ENCODE measurements at regions not wholly inside any gene's neighbourhood (a gene's known extent, or its start where the extent isn't known, plus 50 kb on each side); places are given as distances from the start of the nearest gene placed in this dataset.

GRCh38 chr12:111171832-111172231 lies 197.1 kb downstream of the PHETA1 start (continued):
- no peak for TF ChIP-seq ZNF532 (CRISPR knock-in tag; IDR thresholded peaks at IDR 0.05; ENCODE audit: borderline replicate concordance)

GRCh38 chr12:111171345-111171744 lies 197.6 kb downstream of the PHETA1 start:
- H3K4me3 Mint-ChIP-seq: no peak overlapping the region
- 0 out of 2 replicates have a peak, but pooled peaks cover 3% of the 10 kb centered on the region for H3K4me1 Mint-ChIP-seq
- H3K27me3 Mint-ChIP-seq (ENCODE audit: low read depth): no peaks in the 10 kb centered on the region
- no peaks in the 10 kb centered on the region for H3K36me3 Mint-ChIP-seq
- ATAC-seq: no peak
- ChIA-PET POLR2A (no interaction called here), CTCF (no interaction called here)
- H3K27ac Mint-ChIP-seq: no peak overlapping the region
- no peak for DNase-seq (ENCODE audit: low spot score)
- TF ChIP-seq TP53 (CRISPR knock-in tag; IDR thresholded peaks at IDR 0.05) (no peak), ZBTB43 (CRISPR knock-in tag; IDR thresholded peaks at IDR 0.05) (no peak), PRDM15 (CRISPR knock-in tag; IDR thresholded peaks at IDR 0.05) (no peak), STAT6 (CRISPR knock-in tag; conservative IDR thresholded peaks at IDR 0.05; ENCODE audit: low read depth) (no peak)
- no peaks in the 10 kb centered on the region for H3K9me3 Mint-ChIP-seq

GRCh38 chr12:111170543-111170942 lies 198.4 kb downstream of the PHETA1 start:
- H3K4me1 Mint-ChIP-seq: 0 out of 2 replicates have a peak, but pooled peaks cover 3% of the 10 kb centered on the region
- no peak for TF ChIP-seq ZNF416 (CRISPR knock-in tag; IDR thresholded peaks at IDR 0.05)
- no peak for TF ChIP-seq USF1 (CRISPR knock-in tag; IDR thresholded peaks at IDR 0.05)
- ChIA-PET POLR2A (interaction anchor here (0.6 kb wide), 1 partner anchor 41 kb away, joined by 10 read pairs; no protein-coding TSS in a partner anchor), CTCF (interaction anchor here (0.6 kb wide), 2 partner anchors 84 to 158 kb away, joined by 3 to 6 read pairs; no protein-coding TSS in a partner anchor)
- no peaks in the 10 kb centered on the region for H3K36me3 Mint-ChIP-seq
- no peak for DNase-seq (ENCODE audit: low spot score)
- no peaks in the 10 kb centered on the region for H3K27me3 Mint-ChIP-seq (ENCODE audit: low read depth)
- no peaks in the 10 kb centered on the region for H3K9me3 Mint-ChIP-seq
- H3K4me3 Mint-ChIP-seq: no peak overlapping the region
- no peak overlapping the region for H3K27ac Mint-ChIP-seq
- no peak for ATAC-seq
